OCI-LY1 (cell line): ENCODE measurements at regions not wholly inside any gene's neighbourhood (a gene's known extent, or its start where the extent isn't known, plus 50 kb on each side); places are given as distances from the start of the nearest gene placed in this dataset.

Experiments used
- CTCF ChIP-seq: fragments of 200-600 bp; sonication (generic), shearing (Covaris generic); IDR thresholded peaks from 2 replicates; pipeline ENCODE4 v1.5.1; 2017; ENCODE audit warnings: mild to moderate bottlenecking, antibody characterized with exemption, low read length, moderate library complexity, mixed read lengths
- EZH2 ChIP-seq: fragments of 200-600 bp; sonication (generic), shearing (Covaris generic); IDR thresholded peaks from 2 replicates; pipeline ENCODE4 v1.8.0; 2017; ENCODE audit warnings: borderline replicate concordance, mixed run types, mild to moderate bottlenecking, antibody characterized with exemption, low read length, moderate library complexity, mixed read lengths

- TF ChIP-seq EZH2 (no peak), CTCF (no peak)
These were observed 103.7 kb upstream of the RAPGEF2 start for GRCh38 chr4:158999166-158999682.
